Fibroblast of mammary gland (primary cell): ENCODE measurements at regions not wholly inside any gene's neighbourhood (a gene's known extent, or its start where the extent isn't known, plus 50 kb on each side); places are given as distances from the start of the nearest gene placed in this dataset.

Experiments used
- DNase-seq: peaks from one replicate; pipeline ENCODE4 v3.0.0-alpha.2; 2010; ENCODE audit warnings: low read depth
- H3K4me3 ChIP-seq: 2 replicates; pipeline ENCODE4 v1.5.1; 2011; ENCODE audit warnings: low read depth, mild to moderate bottlenecking, low read length, moderate library complexity; ENCODE audit not compliant: control insufficient read depth
- TF ChIP-seq, protein P1 (sequence below): conservative IDR thresholded peaks from 2 replicates; pipeline ENCODE4 v1.5.1; 2011; ENCODE audit warnings: low read depth, low read length, inconsistent platforms; ENCODE audit not compliant: control insufficient read depth, insufficient read depth

DNA sequence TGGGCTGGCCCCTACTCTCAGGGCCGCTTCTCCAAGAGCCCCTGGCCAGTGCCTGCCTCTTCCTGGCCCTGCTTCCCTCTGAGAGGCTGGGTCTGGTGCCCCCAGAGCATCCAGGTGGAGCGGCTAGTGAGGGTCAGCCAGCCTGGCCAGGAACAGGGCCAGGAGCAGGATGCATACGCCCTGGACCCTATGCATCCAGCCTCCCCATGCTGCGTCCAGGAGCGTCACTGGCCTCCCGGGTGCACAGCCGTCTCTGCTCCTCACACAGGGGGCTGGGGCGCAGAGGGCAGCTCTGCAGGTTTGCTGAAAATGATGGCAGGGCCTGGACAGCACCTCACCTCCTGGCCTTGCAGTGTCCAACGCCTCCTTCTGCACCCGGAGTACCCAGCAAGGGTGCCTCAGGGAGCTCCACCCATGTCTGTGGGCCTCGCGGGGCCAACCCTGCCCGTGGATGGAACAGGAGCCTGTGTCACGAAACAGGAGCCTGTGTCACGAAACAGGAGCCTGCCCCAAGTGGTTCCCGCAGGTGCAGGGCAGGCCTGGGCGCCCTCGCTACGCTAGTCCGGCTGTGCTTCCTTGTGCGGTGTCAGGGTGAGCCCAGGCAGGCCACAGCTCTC is 246.2 kb upstream of the PPP2R2D start:
- DNase-seq: no peak
- TF ChIP-seq, protein P1, sequence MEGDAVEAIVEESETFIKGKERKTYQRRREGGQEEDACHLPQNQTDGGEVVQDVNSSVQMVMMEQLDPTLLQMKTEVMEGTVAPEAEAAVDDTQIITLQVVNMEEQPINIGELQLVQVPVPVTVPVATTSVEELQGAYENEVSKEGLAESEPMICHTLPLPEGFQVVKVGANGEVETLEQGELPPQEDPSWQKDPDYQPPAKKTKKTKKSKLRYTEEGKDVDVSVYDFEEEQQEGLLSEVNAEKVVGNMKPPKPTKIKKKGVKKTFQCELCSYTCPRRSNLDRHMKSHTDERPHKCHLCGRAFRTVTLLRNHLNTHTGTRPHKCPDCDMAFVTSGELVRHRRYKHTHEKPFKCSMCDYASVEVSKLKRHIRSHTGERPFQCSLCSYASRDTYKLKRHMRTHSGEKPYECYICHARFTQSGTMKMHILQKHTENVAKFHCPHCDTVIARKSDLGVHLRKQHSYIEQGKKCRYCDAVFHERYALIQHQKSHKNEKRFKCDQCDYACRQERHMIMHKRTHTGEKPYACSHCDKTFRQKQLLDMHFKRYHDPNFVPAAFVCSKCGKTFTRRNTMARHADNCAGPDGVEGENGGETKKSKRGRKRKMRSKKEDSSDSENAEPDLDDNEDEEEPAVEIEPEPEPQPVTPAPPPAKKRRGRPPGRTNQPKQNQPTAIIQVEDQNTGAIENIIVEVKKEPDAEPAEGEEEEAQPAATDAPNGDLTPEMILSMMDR: no peak
- H3K4me3 ChIP-seq: no peak overlapping the region

DNA sequence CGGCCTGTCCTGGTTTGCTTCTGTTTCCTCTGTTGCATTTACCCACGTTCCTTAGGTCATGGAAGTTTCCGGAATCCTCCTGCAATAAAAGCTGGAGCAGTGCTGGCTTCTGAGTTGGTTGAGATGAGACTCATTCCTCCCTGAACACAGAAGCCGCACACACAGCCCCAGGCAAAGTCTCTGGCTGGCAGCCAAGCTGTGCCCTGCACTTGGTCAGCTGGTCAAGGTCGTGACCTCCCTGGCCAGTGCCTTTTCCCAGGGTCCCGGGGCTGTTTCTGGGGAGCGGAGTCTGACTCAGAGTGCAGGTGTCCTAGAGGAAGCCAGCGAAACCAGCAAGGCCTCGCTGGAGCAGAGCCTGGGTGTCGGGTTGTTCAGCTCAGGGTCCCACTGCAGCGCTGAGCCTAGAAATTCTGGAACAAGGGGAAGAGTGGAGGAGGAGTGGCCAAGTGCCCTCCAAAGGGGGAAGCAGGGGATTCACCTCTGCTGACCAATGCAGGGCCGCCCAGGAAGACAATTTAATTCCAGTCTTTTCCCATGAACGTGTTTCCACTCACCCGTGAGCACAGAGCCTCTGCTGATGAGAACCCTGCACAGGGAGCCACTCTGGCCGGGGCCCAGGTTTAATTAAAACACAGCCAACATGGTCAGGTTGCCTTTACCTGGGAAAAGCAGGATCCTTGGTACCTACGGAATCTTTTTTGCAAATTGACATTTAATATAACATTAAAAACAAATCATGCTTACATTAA is 245.5 kb upstream of the PPP2R2D start:
- TF ChIP-seq, protein P1: no peak
- no peak for DNase-seq
- no peak overlapping the region for H3K4me3 ChIP-seq

- TF ChIP-seq, protein P1: no peak
- H3K4me3 ChIP-seq: no peak overlapping the region
Measured at GRCh38 chr10:131656009-131656408, 244.8 kb upstream of the PPP2R2D start.

DNA sequence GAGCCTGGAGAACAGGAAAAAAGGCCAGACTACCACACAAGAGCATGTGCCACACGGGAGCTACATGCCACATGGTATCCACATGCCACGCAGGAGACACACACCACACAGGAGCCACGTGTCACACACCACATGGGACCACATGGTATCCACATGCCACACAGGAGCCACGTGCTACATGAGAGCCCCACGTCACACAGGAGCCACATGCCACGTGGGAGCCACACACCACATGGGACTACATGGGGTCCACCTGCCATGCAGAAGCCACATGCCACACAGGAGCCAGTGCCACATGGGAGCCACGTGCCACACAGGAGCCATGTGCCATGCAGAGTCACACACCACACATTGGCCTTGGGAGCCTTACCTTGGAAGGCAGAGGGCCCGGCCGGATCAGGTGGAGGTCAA is 244.4 kb upstream of the PPP2R2D start:
- DNase-seq: no peak
- no peak overlapping the region for H3K4me3 ChIP-seq
- TF ChIP-seq, protein P1: no peak

More at GRCh38 chr10:131656009-131656408, 244.8 kb upstream of the PPP2R2D start:
- DNase-seq: no peak

- no peak overlapping the region for H3K4me3 ChIP-seq
- TF ChIP-seq, protein P1: no peak
- DNase-seq: no peak
Measured at GRCh38 chr10:131657318-131657984, 243.4 kb upstream of the PPP2R2D start.

DNA sequence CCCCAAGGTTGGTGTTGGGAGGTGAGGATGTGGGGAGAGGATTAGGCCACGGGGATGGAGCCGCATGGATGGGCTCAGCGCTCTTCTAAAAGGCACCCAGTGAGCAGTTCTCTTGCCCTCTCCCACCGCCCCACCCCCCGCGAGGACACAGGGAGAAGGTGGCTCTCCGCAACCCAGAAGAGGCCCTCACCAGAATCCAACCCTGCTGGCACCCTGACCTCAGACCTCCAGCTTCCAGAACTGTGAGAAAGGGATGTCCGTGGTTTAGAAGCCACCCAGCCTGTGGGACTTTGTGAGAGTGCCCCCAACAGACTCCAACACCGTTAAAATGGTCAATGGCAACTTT is 242.8 kb upstream of the PPP2R2D start:
- TF ChIP-seq, protein P1: no peak
- no peak overlapping the region for H3K4me3 ChIP-seq
- no peak for DNase-seq
